Brain pericyte (primary cell): ENCODE measurements at regions not wholly inside any gene's neighbourhood (a gene's known extent, or its start where the extent isn't known, plus 50 kb on each side); places are given as distances from the start of the nearest gene placed in this dataset.
"Not testable (repeated sequence)": the region's sequence is repeated elsewhere in the genome, so short reads cannot be mapped to it uniquely, and the experiment has no call there.

Experiments
- DNase-seq: peaks from one replicate; pipeline ENCODE4 v3.0.0-alpha.2; 2012; ENCODE audit warnings: low read depth, low spot score

DNA sequence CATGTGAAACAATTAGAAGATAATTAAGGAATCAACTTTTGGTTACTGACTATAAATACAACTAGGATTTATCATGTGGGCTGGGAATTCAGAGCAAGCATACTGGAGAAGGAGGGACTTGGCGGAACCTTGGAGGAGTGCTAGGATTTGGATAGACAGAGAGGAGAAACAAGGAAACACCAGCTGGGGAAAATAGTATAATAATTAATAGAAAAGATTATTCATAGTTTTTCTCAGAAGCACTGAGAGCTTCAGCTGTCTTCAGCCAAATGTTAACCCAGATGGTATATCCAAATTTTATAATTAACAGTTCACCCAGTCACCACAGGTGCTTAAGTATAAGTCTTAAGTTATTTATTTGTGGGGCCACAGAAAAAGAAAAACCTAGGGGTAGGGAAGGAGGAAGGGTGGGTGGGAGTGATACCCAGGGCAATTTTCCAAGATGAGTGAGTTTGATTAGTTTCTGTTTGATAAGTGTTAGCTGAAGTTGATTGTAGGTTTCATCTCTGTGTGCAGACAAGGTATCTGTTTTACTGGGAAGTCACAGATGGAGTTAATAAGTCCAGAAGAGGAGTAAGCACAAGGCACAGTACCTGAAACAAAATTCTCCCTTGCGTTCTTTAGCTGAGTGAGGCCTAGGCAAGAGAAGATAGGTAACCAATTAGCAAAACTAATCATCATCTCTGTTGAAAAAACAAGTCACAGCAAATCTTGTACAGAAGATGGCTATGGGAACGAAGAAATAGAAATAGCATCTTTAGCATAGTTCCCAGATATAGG, 175.5 kb downstream of the TFAP2B start:
- DNase-seq, result no peak

GRCh38 chr6:50995036-50995435, 176.4 kb downstream of the TFAP2B start:
- DNase-seq, result no peak

DNA sequence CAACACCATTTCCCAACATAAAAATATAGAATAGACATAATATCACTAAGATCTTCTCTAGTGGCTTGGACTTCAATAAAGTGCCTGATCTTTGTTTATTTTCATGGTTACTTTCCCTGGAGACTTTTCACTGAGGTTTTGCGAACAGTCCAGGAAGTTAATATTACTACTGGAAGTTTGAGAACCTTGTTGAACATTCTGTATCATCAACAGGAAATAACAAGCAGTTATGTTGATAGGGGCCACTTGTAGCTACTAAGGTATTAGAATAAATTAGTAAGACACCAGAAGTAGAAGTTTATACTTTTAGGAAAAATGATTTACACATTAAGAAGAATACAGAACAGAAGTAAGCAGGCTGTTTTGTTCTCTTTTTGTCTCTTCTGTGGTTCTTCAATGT, 180.2 kb downstream of the TFAP2B start:
- no peak for DNase-seq

DNA sequence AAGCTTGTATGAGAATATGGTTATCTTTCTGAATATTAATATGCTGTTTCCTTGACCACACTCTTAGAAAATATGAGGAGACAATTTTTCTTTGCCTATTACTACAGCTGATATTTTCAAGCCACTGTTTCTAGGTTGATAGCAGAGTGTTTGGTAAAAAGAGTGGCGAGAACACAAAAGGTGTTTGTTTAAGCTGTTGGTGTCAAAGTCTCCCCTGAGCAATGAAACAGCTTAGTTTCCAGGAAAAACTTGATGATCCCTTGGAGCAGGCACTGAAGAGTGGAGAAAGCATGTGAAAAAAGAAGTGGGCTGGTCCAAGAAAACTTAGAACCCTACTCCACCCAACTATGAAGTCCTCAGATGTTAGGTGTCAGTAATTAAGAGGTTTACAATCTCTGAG, 182.7 kb downstream of the TFAP2B start:
- DNase-seq, result no peak

GRCh38 chr6:51004380-51004779, 185.7 kb downstream of the TFAP2B start:
- no peak for DNase-seq

DNA sequence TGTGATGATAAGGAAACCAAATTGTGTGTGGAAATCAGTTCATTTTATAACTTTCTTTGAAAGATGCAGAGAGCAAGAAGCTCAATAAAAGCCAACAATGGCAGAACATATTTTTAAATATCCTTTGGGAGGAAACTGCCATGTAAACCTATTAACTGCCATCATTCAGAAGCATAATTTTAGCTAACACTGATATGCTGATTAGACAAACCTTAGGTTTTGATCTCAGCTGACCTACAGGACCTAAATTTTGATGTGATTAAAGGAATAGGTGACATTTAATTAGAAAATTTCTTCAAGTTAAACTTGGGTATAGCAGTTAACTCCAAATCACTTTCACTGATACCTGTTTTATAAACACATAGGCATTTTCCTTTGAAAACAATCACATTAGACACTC, 187.1 kb downstream of the TFAP2B start:
- DNase-seq, result no peak

DNA sequence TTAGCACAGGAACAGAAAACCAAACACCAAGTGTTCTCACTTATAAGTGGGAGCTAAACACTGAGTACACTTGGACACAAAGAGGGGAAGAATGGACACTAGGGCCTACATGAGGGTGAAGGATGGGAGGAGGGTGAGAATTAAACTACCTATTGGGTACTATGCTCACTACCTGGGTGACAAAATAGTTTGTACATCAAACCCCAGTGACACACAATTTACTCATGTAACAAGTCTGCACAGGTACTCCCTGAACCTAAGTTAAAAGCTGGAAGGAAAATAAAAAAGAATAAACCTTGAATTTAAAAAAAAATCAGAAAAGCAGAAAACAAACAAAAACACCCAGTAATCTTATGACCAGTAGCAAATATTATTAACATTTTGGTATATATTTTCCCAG, 188.6 kb downstream of the TFAP2B start:
- DNase-seq, result no peak

GRCh38 chr6:51008693-51009092, 190.0 kb downstream of the TFAP2B start:
- DNase-seq, result not testable (repeated sequence)

DNA sequence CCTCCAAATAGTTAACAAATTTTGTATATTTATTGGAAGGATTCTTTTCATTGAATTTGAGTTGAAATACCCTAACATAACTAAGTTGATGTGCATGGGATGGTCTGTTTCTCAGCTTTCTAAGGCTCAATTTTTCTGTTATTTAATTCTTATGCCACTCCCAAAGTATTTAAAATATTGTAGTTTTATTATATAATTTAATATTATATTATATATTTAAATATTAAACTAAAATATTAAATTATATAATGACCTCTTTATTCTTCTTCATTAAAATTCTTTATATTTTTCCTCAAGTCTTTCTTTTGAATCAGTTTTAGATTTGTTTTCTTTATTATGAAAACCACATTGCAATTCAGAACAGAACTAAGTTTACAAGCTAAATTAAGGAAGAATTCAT, 194.7 kb downstream of the TFAP2B start:
- no peak for DNase-seq

- DNase-seq, result no peak
Measured at GRCh38 chr6:51015394-51015793, 196.7 kb downstream of the TFAP2B start.

GRCh38 chr6:51016489-51016888, 197.8 kb downstream of the TFAP2B start:
- DNase-seq, result no peak

- DNase-seq, result no peak
Measured at GRCh38 chr6:51019806-51020205, 201.1 kb downstream of the TFAP2B start.

DNA sequence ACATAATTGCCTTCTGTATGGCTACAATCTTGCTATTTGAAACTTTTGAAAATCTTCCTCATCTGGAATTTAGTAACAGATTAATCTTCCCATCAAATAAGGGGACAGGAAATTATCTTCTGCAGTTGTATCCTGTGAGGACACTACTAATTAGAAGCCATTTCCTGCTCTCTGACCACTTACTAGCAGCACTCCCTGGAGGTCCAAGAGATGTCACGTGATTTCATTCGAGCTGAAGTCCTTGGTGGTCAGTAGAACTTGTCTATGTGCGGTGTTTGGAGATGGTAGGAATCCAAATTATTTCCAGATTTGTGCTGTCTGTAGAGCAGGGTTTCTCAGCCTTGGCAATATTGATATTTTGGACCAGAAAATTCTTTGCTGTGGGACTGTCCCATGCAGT, 202.5 kb downstream of the TFAP2B start:
- DNase-seq, result no peak

- DNase-seq, result no peak
Measured at GRCh38 chr6:51024126-51024525, 205.5 kb downstream of the TFAP2B start.

DNA sequence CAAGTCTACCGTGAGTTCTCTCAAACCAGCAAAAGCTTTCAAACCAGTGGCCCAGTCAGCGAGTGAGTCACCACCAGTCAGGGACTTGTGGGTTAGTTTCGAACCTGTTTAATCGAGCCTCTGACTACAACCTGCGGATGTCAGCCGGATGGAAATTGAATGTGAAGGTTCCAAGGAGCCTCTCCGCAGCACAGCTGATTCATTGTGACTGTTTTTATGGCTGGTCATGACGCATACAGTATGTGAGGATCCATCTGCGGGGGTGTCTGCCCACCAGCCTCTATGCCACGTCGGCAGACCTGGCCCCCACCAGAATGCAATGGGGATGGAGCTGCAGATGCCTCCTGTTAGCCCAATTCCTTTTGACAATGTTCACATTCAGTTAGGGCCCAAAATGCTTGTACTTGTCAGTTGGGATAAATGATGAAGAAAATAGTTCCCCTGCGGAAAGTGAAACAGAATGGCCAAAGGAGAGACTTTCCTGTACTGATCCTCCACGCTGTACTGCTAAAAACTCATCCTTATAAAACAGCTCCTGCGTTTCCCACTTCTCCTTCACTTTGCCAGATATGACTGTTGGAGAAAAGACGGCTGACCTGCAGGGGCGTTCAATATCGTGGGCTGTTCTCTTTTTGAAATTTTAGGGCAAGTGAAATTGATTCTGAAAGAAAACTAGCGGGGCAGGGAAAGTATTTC, 206.6 kb downstream of the TFAP2B start:
- no peak for DNase-seq

DNA sequence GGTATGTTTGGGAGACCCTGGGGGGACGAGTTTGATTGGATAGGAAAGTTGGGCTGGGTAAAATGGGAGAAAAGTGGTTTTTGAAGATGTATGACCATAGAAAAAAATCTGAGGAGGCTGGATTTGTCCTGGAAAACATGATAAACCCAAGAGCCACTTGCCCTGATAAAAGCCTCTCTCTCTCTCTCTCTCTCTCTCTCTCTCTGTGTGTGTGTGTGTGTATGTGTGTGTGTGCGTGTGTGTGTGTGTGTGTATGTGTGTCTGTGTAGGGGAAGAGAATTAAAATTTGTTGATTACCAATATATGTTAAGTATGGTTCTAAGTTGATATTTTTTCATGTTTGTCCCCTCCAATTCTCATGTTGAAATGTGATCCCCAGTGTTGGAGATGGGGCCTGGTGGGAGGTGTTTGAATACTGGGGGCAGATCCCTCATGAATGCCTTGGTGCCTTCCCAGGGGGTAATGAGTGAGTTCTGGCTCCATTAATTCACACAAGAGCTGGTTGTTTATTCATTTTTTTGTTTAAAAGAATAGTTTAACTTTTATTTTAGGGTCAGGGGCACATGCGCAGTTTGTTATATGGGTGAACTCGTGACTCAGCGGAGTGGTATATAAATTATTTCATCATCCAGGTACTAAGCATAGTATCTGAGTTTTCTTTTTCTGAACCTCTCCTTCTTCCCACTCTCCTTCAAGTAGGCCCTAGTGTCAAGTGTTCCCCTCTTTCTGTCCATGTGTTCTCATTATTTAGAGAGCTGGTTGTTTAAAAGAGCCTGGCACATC, 208.8 kb downstream of the TFAP2B start:
- DNase-seq, result no peak

DNA sequence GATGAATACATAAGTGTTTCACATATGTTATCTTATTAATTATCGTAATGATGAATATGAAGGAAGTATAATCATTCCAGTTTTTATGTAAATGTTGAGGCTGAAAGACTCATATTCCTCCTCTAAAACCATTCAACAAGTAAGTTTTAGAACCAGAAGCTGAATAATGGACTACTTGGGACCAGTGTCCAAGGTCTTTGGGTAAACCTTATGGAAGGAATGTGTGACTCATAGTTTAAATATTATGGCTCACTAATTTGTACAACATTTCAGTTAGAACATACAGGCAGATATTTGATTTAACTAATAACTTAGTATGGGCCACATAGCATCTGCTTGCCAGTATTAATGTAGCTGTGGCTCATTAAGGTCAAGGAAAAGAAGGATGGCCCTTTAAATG, 209.6 kb downstream of the TFAP2B start:
- DNase-seq, result no peak

DNA sequence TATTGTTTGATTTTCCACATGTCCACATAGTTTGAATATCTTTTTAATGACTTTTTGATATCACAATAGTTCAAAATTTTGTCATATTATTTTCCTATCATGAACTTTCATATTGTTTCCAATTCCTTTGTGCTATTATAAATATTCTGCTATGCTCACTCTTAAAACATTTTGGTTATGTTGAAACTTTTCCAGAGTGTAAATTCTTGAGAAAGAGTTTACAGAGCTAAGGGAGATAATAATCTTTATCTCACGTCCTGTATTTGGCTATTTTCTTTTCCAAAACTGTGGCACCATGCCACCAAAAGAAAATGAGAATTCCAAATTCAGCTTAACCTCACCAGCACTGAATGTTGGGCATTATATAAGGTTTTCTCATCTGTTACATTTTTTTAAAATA, 210.9 kb downstream of the TFAP2B start:
- DNase-seq, result no peak

DNA sequence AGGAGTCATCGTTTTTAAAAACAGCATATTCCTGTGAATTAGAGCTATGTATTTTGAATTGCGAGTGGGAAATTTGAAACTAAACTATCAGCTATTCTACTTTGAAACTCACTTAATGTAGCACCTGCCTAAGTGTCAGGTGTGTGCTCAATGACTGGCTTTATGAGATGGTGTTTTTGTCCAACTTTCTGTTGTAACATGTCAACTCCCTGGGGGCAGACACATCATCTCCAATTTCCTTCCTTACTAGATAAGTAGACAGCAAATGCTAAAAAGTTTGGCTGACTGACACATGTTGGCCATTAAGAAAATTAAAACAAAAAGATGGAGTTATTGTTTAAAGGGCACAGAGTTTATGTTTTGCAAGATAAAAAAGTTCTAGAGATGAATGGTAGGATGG, 226.9 kb downstream of the TFAP2B start:
- DNase-seq, result no peak

- DNase-seq, result no peak
Measured at GRCh38 chr6:51049288-51049982, 230.8 kb downstream of the TFAP2B start.

- DNase-seq, result no peak
Measured at GRCh38 chr6:51049983-51050877, 231.6 kb downstream of the TFAP2B start.
